ENCODE measurements at regions not wholly inside any gene's neighbourhood (a gene's known extent, or its start where the extent isn't known, plus 50 kb on each side); places are given as distances from the start of the nearest gene placed in this dataset.

DNA sequence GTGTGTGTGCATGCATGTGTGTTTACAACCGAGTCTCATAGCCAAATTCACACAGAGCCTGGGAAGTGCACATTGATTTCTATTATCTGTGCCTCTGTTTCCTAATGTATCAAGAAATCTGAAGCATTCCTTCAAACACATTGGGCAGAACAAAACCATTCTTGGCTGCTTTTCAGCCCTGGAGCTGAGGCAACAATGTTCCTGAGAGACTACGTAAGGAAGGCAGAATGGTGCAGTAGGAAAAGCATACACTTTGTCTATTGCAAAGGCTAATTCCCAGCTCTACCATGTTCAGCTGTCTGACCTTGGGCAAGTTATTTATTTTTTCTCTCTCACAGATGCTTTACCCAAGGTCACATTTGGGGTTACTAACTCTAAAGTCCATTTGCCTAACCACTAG lies 575.5 kb downstream of the SOX6 start:
- peaks cover 0 to 5% (median under 1%) of the 10 kb centered on the region in 6 donors for H3K9me3 Mint-ChIP-seq
- no peak overlapping the region for H3K4me3 Mint-ChIP-seq
- no peaks in the 10 kb centered on the region for H3K36me3 Mint-ChIP-seq
- no peak for DNase-seq
- no peak overlapping the region for H3K27ac Mint-ChIP-seq
- H3K27me3 Mint-ChIP-seq (ENCODE audit: low read depth in 3 of 3): peaks cover 0 to 3% (median 1%) of the 10 kb centered on the region in 3 donors
- H3K4me1 Mint-ChIP-seq: no peaks in the 10 kb centered on the region

DNA sequence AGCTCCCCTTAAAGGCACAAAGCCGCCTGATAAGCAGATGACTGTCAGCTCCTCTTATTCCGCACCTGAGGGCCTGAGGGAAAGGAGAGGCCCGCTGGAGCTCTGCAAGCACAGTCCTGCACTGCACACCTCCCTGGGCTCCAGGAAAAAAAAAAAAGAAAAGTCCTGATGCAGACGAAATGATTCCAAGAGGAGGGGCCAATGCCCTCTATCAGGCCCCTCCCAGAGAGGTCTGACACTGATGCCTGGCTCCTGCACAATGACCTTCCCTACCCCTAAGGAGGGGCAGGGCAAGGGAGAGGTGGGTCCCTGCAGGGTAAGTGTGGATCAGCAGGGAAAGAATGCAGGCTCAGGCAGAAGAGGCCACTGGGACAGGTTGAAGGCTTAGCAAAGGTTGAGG lies 572.7 kb downstream of the SOX6 start:
- H3K9me3 Mint-ChIP-seq: peaks cover 0 to 5% (median 3%) of the 10 kb centered on the region in 6 donors
- DNase-seq: no peak
- no peaks in the 10 kb centered on the region for H3K4me1 Mint-ChIP-seq
- H3K4me3 Mint-ChIP-seq: no peak overlapping the region
- no peaks in the 10 kb centered on the region for H3K36me3 Mint-ChIP-seq
- H3K27ac Mint-ChIP-seq: no peak overlapping the region
- H3K27me3 Mint-ChIP-seq (ENCODE audit: low read depth in 3 of 3): peaks cover 0 to 3% (median 1%) of the 10 kb centered on the region in 3 donors

GRCh38 chr11:15793043-15793996 lies 563.0 kb downstream of the SOX6 start:
- DNase-seq: no peak
- no peak overlapping the region for H3K4me3 Mint-ChIP-seq
- H3K9me3 Mint-ChIP-seq: peaks cover 0 to 19% (median 8%) of the 10 kb centered on the region in 6 donors
- H3K27me3 Mint-ChIP-seq (ENCODE audit: low read depth in 3 of 3): peaks cover 0 to 3% (median 2%) of the 10 kb centered on the region in 3 donors
- no peaks in the 10 kb centered on the region for H3K36me3 Mint-ChIP-seq
- no peak overlapping the region for H3K27ac Mint-ChIP-seq
- H3K4me1 Mint-ChIP-seq: no peaks in the 10 kb centered on the region

- H3K4me1 Mint-ChIP-seq: no peaks in the 10 kb centered on the region
- peaks cover 0 to 19% (median 8%) of the 10 kb centered on the region in 6 donors for H3K9me3 Mint-ChIP-seq
- no peak overlapping the region for H3K4me3 Mint-ChIP-seq
- H3K27me3 Mint-ChIP-seq (ENCODE audit: low read depth in 3 of 3): peaks cover 0 to 3% (median 2%) of the 10 kb centered on the region in 3 donors
- H3K27ac Mint-ChIP-seq: no peak overlapping the region
- DNase-seq: no peak
- no peaks in the 10 kb centered on the region for H3K36me3 Mint-ChIP-seq
Observed at GRCh38 chr11:15794361-15795150, 561.8 kb downstream of the SOX6 start.

GRCh38 chr11:15795378-15795777 lies 561.0 kb downstream of the SOX6 start:
- H3K4me3 Mint-ChIP-seq: no peak overlapping the region
- peaks cover 0 to 19% (median 8%) of the 10 kb centered on the region in 6 donors for H3K9me3 Mint-ChIP-seq
- H3K4me1 Mint-ChIP-seq: no peaks in the 10 kb centered on the region
- DNase-seq: no peak
- H3K27ac Mint-ChIP-seq: no peak overlapping the region
- H3K36me3 Mint-ChIP-seq: no peaks in the 10 kb centered on the region
- H3K27me3 Mint-ChIP-seq (ENCODE audit: low read depth in 3 of 3): peaks cover 0 to 3% (median under 1%) of the 10 kb centered on the region in 3 donors

DNA sequence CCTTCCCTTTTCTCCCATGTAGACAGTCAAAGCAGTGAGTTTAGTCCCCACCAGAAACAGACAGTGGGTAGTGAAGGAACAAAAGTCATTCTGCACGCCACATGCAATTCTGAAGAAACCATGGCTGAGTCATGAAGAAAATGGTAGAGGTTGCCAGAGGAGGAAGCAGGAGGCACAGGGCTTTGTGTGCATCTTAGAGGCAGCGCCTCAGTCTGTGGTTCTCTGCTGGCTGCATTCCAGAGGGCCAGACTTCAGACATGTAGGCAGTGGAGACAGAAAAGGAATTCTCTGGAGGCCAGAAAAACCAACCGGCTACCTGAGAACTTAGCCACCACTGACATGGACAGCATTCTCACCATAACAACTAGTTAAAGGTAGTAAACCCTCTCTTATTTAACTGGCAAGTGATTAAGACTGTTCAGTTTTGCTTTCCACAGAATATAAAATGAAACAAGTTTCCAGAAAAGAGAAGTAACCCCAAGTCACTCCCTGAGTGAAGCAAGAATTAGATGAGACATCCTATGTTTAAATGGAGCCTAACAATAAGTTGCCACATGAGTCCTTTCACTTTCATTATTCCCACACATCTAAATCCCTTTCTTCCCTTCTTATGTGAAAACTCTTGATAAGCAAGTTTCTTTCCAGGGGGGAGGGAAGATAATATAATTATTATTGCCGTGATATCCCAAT lies 556.1 kb downstream of the SOX6 start:
- H3K9me3 Mint-ChIP-seq: peaks cover 0 to 8% (median 1%) of the 10 kb centered on the region in 6 donors
- H3K27me3 Mint-ChIP-seq (ENCODE audit: low read depth in 3 of 3): no peaks in the 10 kb centered on the region
- no peak overlapping the region for H3K4me3 Mint-ChIP-seq
- no peaks in the 10 kb centered on the region for H3K4me1 Mint-ChIP-seq
- H3K36me3 Mint-ChIP-seq: no peaks in the 10 kb centered on the region
- DNase-seq: no peak
- H3K27ac Mint-ChIP-seq: no peak overlapping the region

DNA sequence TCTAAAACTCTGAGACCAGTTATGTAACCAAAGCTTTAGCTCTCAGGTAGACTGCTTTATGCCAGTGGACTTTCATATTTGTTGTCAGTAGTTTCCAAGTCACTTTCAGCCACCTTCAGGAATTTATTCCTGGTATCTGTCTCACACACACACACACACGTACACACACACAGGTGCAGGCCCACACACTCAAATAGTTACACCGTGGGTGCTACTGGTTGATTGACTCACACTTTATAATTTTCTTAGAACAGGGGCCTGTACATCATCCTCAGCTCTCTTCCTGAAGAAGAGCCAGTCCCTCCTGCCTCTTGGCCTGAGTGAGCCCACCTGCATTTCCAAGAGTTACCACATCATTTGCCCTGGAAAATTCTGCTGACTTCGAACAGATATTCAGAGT lies 555.2 kb downstream of the SOX6 start:
- H3K9me3 Mint-ChIP-seq: peaks cover 0 to 10% (median under 1%) of the 10 kb centered on the region in 6 donors
- no peak for DNase-seq
- H3K27me3 Mint-ChIP-seq (ENCODE audit: low read depth in 3 of 3): no peaks in the 10 kb centered on the region
- H3K4me1 Mint-ChIP-seq: no peaks in the 10 kb centered on the region
- H3K27ac Mint-ChIP-seq: no peak overlapping the region
- no peak overlapping the region for H3K4me3 Mint-ChIP-seq
- H3K36me3 Mint-ChIP-seq: no peaks in the 10 kb centered on the region

DNA sequence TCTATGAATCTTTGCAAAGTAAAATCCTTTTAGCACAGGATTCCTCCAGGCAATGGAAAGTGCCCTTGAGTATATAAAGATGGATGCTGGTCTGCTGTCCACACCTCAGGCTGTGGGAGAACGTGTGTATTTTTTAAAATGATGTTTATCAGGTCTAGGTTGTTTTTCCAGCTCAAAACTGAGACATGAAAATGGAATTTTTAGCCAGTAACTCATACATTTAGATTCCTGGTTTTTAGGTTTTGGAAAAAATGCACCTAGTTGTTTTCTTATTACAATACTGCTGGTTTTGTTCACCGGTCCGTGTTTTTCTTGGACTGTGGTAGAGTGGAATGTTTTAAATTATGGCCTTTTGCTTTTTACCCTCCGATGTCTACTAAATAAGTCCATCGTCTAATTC lies 554.7 kb downstream of the SOX6 start:
- Mint-ChIP-seq H3K9me3 (peaks cover 0 to 8% (median 2%) of the 10 kb centered on the region in 6 donors), H3K36me3 (no peaks in the 10 kb centered on the region), H3K4me3 (no peak overlapping the region), H3K4me1 (no peaks in the 10 kb centered on the region), H3K27ac (no peak overlapping the region), H3K27me3 (ENCODE audit: low read depth in 3 of 3) (no peaks in the 10 kb centered on the region)
- no peak for DNase-seq

DNA sequence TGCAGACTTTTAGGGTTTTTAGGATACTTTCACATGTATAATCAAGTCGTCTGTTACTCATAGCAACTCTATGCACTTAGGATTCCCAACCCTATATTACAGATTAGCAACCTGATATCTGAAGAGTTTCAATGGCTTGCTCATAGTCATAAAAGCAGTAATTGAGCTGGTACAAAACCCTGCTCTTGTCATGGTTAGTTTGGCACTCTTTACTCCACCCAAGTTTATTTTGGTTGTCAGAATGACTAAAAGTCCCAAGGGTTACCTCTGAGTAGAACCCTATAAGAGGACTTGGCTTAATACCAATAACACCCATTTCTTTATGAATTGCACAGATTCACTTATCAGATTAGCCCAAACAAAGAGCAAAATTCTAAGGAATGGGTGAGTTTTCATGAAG lies 550.6 kb downstream of the SOX6 start:
- Mint-ChIP-seq H3K9me3 (peaks cover 0 to 5% (median 1%) of the 10 kb centered on the region in 6 donors), H3K27ac (no peak overlapping the region), H3K36me3 (no peaks in the 10 kb centered on the region), H3K4me3 (no peak overlapping the region), H3K4me1 (no peaks in the 10 kb centered on the region), H3K27me3 (ENCODE audit: low read depth in 3 of 3) (peaks cover 0 to 3% (median 2%) of the 10 kb centered on the region in 3 donors)
- DNase-seq: no peak

- Mint-ChIP-seq H3K36me3 (no peaks in the 10 kb centered on the region), H3K4me1 (no peaks in the 10 kb centered on the region), H3K4me3 (no peak overlapping the region), H3K27me3 (ENCODE audit: low read depth in 3 of 3) (peaks cover 0 to 3% (median 2%) of the 10 kb centered on the region in 3 donors), H3K27ac (no peak overlapping the region), H3K9me3 (peaks cover 0 to 5% (median 1%) of the 10 kb centered on the region in 6 donors)
- no peak for DNase-seq
Observed at GRCh38 chr11:15806217-15806616, 550.1 kb downstream of the SOX6 start.

GRCh38 chr11:15807827-15808226 lies 548.5 kb downstream of the SOX6 start:
- Mint-ChIP-seq H3K27ac (no peak overlapping the region), H3K36me3 (no peaks in the 10 kb centered on the region), H3K27me3 (ENCODE audit: low read depth in 3 of 3) (peaks cover 0 to 3% (median 2%) of the 10 kb centered on the region in 3 donors), H3K4me3 (no peak overlapping the region), H3K9me3 (peaks cover 0 to 5% (median 1%) of the 10 kb centered on the region in 6 donors), H3K4me1 (no peaks in the 10 kb centered on the region)
- DNase-seq: no peak

GRCh38 chr11:15810082-15810481 lies 546.3 kb downstream of the SOX6 start:
- no peak for DNase-seq
- H3K9me3 Mint-ChIP-seq: peaks cover 0 to 4% (median 2%) of the 10 kb centered on the region in 6 donors
- H3K27me3 Mint-ChIP-seq (ENCODE audit: low read depth in 3 of 3): peaks cover 2 to 3% (median 3%) of the 10 kb centered on the region in 3 donors
- H3K4me1 Mint-ChIP-seq: no peaks in the 10 kb centered on the region
- H3K4me3 Mint-ChIP-seq: no peak overlapping the region
- H3K36me3 Mint-ChIP-seq: no peaks in the 10 kb centered on the region
- no peak overlapping the region for H3K27ac Mint-ChIP-seq

DNA sequence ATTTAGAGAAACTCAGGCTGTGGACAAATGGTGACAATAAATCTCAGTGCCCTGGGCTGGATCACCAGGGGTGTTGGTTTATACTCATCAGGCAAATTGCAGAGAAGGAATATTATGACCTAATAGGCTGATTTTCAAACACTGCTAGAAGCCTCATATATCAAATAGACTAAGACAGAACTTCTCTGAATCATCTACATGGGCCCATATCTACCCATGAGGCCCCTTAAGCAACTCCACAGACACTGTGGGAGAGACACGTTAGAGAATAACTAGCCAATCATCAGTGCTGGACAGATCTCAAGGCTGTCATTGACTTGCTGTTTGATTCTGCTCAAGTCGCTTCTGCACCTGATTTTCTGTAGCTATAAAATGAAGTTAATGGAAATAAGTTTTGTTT lies 545.8 kb downstream of the SOX6 start:
- no peak for DNase-seq
- H3K4me3 Mint-ChIP-seq: no peak overlapping the region
- no peaks in the 10 kb centered on the region for H3K36me3 Mint-ChIP-seq
- H3K9me3 Mint-ChIP-seq: peaks cover 0 to 9% (median 4%) of the 10 kb centered on the region in 6 donors
- H3K4me1 Mint-ChIP-seq: no peaks in the 10 kb centered on the region
- peaks cover 2 to 4% (median 3%) of the 10 kb centered on the region in 3 donors for H3K27me3 Mint-ChIP-seq (ENCODE audit: low read depth in 3 of 3)
- no peak overlapping the region for H3K27ac Mint-ChIP-seq
